AG08396 (cell line): ENCODE measurements at regions not wholly inside any gene's neighbourhood (a gene's known extent, or its start where the extent isn't known, plus 50 kb on each side); places are given as distances from the start of the nearest gene placed in this dataset.
"Not testable (repeated sequence)": the region's sequence is repeated elsewhere in the genome, so short reads cannot be mapped to it uniquely, and the experiment has no call there.

ENCODE experiments used
- DNase-seq: peaks from one replicate; pipeline ENCODE4 v3.0.0; 2012; ENCODE audit warnings: low spot score, mixed read lengths

DNA sequence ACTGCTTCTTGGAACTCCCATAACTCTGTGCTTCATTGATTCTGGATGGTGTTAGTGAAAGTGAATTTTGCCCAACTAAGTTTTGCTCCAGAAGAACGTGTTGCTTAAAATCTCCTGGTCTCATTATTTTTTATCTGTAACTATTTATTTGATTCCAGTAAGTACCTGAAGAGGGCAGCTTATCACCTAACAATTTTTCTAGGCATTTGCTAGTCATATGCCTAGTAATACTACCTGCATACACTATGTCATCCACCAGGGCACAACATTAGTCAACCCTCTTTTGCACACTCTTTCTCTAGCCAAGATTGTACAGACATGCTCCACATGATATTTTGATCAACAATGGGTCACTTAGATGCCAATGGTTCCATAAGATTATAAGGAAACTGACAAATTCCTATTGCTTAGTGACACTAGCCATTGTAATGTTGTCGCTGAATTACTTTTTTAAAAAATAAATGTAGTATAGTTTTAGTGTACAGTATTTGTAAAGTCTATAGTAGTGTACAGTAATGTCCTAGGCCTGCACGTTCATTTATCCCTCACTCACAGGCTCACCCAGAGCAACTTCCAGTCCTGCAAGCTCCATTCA is 499.9 kb upstream of the AADAT start:
- DNase-seq = no peak

DNA sequence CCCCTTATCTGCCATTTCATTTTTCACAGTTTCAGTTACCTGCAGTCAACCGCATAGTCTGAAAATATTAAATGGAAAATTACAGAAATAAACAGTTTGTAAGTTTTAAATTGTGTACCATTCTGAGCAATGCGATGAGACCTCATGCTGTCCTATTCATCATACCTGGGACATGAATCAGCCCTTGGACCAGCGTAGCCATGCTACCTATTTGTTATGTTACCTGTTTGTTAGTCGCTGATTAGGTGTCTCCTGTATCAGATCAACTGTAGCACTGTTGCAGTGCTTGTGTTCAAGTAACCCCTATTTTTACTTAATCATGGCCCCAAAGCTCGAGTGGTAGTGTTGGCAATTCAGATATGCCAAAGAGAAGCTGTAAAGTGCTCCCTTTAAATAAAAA is 492.2 kb upstream of the AADAT start:
- no peak for DNase-seq

DNA sequence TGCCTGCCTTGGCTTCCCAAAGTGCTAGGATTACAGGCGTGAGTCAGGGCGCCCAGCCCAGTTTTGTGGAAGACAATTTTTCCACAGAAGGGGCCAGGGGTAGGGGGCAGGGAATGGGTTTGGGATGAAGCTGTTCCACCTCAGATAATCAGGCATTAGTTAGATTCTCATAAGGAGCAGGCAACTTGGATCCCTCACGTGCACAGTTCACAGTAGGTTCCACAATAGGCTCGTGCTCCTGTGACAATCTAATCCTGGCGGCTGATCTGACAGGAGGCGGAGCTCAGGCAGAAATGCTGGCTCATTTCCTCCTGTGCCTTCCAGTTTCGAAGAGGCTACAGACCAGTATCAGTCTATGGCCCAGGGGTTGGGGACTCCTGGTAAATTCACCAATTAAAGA is 491.6 kb upstream of the AADAT start:
- DNase-seq = no peak

DNA sequence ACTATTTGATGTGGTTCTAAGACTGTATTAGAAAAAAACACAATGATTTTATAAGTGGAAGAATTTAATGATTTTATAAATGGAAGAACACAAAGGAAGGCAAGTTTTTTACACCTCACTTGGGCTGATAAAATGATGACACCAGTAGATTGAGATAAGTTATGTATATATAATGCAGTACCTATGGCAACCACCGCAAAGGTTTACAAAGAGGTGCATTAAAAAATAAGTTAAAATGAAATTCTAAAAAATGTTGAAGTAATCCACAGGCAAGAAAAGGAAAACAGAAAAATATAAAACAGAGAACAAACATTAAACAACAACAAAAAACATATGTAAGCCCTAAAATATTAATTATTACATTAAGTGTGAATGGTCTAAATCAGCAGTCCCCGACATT is 490.9 kb upstream of the AADAT start:
- no peak for DNase-seq

DNA sequence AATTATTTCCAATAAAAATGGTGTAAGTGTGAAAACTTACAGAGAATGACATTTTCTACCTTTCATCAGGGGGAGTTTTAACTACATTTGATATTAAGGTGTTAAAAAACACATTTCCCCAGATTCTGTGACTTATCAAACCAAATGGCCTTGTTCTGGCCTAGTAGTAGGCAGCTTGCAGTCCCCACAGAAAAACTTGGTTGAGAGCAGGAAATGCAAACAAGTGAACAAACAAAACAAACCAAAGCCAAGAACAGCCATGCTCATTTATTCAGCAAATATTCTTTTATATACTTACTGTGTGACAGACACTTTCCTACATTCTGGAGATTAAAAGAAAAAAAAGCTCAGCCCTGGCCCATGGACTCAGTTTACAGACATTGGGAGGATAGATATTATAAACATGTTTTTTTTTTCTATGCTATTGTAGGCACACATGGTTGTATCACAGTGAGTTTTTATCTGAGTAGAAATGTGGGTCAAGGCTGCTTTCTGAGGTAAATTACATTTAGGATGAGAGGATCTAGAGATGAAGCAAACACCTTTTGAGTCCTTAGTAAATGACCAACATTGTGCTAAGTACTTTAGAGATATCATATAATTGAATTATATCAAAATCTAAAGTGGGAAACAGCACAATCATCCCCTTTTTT is 449.2 kb upstream of the AADAT start:
- no peak for DNase-seq

DNA sequence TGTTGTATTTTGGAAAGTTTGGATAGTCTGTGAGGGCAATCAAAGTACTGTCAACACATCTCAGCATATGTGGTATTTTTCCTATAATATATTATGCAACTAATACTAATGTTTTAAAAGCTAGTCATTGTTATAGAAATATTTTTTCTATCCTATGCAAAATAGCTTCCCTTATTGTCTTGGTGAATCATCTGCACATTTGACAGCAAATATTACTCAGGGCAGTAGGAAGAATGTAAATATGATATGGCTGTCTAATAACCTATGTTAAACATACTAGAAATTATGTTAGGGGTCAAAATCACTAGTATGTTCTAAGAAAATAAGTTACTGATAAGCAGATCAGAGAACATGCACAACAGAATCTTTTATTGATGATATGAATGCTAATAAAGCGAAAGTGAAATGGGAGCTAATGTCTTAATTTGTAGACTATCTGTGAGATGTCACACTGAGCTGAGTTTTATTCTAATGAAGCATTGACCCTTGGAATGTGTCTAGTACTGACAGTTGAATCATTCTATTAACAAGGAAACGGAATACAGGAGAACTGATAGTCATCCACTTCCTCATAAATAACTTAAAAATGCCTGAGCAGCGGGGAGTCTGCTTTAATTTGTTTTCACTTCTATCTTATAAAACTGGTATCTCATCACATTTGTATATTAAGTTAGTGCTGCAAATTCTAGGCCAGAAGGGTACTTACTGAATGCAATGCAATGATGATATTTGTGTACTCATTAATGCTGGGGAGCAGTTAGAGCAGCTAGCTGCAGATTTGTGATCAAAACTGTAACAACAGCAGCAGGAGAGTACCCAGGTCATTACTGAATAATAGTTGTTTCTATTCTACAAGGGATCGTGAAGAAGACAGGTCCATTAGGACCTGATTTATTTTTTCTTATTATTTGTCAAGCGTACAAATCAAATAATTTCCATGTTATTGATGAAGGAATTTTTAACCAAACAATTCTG is 440.3 kb upstream of the AADAT start:
- no peak for DNase-seq

DNA sequence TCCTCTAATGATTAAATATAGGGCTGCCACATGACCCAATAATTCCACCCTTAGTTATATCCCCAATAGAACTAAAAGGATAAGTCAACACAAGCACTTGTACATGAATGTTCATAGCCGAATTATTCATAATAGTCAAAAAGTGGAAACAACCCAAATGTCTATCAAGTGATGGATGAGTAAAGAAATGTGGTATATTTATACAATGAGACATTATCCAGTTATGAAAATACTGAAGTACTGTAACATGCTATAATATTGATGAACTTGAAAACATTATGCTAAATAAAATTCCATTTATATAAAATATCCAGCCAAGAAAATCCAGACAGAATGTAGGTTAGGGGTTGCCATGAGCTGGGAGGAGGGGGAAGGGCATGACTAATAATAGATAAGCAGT is 436.7 kb upstream of the AADAT start:
- no peak for DNase-seq

DNA sequence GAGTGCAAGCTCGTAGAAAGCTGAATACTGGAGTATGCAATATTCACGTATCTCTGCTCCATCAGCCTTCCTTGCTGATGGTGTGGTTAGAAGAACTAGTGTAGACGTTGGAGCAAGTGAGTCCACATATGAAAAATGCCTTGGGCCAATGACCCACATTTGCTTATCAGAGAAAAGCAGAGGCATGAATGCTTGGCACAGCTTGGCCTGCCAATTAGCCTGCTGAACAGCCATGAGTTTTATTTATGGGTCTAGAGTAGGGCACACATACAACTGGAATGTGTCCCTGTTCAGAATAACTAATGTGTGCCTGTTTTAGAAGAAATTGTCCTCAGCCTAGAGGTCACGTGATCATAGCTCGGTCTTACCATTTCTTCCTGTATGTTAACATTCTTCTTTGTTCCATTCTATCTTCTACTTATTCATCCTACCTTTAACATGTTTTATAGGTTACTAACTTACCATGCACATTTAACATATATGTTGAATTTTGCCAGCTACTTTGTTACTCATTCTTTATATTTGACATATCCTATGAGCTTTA is 432.7 kb upstream of the AADAT start:
- no peak for DNase-seq

DNA sequence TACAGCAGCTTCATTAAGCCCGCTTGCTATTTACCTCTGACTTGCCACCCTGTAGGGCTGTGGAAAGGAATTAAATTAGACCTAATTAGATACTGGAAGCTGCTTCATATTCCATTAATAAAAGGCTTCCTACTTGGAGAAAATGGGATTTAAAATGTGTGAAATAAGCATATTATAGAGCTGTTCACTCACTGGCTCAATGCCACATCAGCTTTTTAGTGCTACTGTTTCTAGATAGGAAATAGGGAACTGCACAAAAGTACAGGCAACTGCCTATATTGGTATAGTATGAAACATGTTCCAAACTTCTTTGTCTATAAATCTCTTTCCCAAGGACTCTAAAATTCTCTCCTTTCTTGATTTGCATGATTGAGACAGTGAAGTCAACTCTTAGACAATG is 407.9 kb upstream of the AADAT start:
- no peak for DNase-seq

DNA sequence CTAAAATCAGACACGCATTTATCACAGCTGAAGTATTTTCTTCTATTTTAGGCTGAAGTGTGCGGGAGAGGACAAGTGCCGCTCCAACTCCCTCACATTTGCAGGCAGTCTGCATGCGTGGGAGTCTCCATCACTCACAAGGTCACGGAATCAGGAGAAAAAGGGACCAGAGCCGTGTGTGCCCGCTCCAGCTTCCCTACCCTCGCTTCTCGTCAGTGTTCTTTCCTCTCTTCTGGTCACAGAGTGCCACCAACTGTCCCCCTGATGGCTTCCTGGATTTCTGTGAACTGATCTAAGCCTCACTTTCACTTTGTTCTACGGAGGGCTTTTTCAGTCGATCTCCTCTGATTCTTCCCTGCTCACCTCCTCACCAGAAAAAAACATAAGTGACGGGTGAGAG is 407.4 kb upstream of the AADAT start:
- no peak for DNase-seq

DNA sequence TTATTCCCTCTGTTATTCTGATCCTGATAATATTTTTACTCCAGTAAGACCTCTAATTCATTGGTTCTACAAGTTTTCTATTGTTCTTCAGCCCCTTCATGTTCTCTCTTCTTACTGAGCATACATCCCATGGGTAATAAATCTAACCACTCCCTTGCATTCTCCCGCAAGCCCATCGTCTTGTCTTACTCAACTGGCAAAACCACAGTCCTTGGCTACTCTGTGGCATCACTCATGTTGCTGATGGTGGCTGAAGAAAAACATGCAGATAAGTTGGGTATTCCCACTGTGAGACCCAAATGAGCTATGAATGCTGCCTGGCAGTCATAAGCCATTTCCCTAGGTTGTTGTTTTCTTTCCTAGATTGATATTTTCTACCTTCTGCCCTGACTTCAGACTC is 402.2 kb upstream of the AADAT start:
- no peak for DNase-seq

DNA sequence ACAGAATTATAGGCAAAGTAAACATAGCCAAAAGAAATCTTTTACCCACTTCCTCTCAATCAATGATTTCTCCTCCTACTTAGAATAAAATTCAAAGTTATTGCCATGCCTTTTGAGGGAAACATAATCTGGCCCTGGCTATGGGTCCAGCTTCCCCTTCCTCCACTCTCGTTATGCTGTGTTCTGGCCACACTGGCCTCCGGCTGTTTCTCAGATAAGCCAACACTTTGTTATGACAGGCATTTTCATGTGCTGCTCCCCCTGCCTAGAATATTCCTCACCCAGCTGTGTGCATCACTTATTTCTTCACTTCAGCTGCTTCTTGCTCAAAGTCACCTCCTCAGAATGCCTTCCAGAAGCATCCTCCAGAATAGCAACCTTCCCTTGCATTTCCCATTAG is 386.6 kb upstream of the AADAT start:
- DNase-seq = no peak

DNA sequence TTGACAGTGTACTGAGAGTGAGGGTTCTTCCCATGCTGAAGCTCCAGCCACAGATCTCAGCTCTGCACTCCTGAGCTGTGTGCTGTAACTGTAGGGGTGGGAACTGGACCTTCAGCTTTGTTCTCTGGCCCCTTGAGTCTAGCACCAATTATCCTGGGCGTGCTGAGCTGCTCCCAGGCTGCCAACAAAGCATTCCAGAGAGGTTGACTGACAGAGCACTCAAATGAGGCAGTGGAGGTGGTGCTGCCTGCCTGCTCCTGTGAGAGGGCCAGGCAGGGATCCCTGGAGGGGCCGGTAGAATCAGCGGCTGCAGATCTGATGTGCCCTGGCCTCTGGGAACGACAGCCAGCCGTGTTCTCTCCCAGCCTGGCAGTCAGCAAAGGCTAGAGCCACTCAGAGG is 375.7 kb upstream of the AADAT start:
- DNase-seq = no peak

DNA sequence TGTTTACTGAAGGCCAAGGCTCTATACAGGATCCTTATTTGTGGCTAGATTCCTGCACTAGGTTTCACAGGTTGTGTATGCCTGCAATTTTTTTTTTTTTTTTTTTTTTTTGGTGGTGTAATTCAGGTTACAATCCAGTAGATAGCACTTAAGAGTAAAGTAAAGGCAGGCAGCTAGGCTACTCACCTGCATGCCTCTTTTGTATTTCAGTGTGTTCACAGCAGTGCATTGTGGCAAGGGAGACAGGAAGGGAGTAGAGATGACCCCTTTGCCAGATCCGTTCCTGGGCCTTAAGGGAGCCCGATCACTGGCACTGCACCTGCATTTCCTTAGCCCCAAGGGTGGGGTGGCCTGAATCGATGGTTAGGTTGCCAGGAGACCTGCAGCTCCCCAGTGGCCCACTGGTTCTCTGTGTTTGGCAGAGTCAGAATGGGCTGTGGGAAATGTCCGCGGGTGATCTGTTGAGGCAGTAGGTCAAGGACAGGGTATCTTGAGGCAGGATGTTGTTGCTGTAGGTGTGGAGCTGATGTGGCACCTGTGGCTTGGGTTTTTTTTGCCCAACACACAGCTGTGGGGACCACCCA is 374.9 kb upstream of the AADAT start:
- DNase-seq = no peak

DNA sequence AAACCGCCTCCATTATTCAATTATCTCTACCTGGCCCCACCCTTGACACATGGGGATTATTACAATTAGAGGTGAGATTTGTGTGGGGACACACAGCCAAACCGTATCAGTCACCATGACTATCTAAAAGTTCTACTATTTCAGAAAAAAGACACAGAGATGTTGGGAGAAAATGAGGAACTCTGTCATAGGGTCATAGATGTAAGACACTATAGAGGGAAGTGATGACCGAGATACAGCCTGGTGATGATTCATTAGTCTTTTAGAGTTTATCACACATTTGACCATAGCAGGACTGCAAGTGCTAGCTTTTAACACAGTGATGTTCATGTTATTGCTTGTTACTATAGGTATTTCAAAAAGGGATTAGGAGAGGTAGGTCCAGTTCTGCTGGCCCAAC is 357.0 kb upstream of the AADAT start:
- DNase-seq = no peak

DNA sequence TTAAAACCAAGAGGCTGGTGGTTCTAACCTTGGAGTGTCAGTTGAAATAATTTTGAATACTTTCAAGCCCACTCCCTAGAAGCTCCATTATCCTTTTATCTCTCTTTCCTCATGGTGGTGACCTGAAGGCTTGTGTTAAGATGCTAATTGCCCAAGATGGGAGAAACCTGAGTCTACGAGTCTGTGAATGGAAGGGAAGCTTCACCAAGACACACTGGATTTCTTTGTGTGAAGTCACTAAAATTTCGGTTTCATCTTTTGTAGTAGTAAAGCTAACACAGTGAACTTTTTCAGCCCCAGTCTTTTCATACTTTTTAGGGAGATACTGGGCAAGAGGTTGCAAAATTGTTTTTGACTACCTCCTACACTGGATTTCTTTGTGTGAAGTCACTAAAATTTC is 351.4 kb upstream of the AADAT start:
- not testable (repeated sequence) for DNase-seq

DNA sequence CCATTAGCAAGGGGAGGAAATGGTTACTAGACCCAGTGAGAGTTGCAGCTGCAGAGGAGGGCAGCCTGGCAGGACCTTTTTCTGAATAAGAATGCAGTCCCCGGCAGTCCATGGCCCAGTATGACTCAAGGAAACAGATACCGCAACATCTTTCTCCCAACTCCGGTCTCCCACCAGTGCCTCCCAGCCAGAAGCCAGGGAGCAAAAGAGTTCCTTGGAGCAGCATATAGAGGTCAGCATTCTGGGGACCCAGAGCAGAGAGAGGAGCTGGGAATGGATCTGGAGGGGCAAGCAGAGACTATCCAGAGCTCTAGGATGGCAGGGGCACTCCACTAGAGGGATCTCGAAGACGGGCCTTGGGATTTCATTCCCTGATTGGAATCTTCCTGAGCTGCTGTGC is 339.2 kb upstream of the AADAT start:
- no peak for DNase-seq

DNA sequence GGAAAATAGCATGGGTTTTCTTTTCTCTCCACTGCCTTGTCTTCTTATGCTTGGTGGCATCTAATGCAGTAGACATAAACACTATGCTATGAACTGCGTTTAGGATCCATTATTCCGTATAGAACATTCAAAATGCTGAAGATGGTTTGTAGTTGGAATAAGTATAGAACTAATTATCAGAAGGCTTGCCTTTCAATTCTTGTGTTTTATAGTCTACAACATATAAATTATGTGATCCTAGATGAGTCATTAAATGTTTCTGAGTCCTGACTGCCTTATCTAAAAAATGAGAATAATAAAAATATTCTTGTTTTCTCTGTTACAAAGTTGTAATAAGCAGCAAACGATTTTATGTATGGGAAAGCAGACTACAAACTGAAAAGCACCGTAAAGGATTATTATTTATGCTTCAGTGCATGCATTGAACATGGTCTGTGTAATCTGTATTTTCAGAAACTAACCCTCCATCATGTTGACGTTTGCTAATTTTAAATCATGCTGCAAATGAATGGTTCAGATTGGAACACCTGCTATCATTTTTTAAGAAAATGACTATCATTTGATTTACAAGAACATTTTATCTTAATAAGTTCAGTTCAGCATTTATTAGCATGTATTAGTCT is 335.9 kb upstream of the AADAT start:
- no peak for DNase-seq

DNA sequence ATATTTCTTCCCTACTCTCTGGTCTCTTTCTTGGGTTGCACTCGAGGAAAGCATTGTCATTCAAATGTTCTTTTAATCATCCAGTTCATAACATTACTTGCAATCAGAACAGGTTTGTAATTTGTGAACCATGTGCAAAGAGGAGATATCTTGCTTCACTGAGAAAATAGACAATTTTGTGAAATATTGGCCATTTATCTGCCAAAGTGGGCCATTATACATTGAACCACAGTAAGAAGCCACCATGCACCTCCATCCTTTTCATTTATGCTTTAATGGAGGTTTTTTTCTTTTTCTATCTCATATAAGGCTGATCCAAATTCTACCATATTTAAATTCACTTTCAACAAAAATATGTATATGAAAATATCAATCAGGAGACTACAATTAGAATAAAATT is 335.3 kb upstream of the AADAT start:
- no peak for DNase-seq

DNA sequence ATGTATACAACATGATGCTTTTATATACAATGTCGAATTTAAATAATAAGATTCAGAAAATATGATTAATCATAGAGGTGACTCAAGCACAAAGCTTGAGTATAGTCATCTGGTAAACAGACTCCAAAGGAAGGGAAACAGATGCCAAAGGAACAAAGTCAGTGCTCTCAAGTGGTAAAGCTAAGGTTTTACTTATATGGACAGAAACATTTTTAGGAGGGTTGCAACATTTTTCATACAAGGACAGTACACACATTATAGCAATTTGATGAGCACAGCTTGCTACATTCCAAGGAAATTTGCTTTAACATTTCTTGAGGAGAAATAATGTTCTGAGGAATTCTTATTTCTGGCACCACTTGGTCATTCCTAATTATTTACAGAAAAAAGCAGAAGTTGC is 333.4 kb upstream of the AADAT start:
- no peak for DNase-seq

DNA sequence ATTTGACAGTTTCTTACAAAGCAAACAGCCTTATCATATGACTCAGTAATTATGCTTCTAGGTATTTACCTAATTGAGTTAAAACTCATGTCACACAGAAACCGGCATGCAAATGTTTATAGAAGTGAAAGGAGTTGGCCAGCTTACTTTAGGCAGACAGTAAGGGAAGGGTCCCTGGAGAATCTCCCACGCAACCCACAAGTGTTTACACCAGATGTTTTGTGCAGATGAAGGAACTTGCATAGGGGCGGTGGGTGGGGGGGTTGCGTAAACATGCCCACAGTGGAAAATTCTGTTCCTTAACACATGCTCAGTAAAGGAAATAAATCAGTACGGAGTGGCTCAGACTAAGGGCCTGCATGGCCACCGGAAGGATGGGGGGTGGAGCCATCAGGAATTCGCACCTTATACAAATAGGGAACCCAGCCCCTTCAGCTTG is 330.5 kb upstream of the AADAT start:
- no peak for DNase-seq

DNA sequence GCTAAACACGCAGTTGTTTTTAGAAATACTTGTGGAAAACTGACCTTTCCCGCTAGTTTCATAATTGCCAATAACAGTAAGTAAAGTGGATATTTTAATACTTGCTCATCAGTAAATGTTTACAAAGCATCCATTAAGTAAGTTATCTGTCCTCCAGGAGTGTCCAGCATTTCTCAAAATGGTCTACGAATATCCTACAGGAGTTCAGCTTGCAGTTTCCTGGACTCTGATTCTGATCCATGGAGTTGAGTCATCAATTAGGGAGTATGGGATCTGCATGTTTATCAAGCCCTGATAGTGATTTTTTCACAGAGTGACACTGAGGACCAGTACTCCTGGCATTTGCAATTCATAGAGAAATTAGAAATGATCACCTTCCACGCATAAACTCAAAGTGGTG is 325.2 kb upstream of the AADAT start:
- no peak for DNase-seq
